NCI-H2227 (cell line): ENCODE measurements at regions not wholly inside any gene's neighbourhood (a gene's known extent, or its start where the extent isn't known, plus 50 kb on each side); places are given as distances from the start of the nearest gene placed in this dataset.

ENCODE experiments used
- DNase-seq: peaks from one replicate; lab custom pipeline; 2025; ENCODE audit not compliant: unreplicated experiment; lab: John Stamatoyannopoulos, UW

- DNase-seq = no peak
These were observed 210.6 kb upstream of the UMPS start for GRCh38 chr3:124519591-124520194.

GRCh38 chr3:124520970-124521369, 209.3 kb upstream of the UMPS start:
- no peak for DNase-seq

GRCh38 chr3:124522082-124522625, 208.1 kb upstream of the UMPS start:
- no peak for DNase-seq

GRCh38 chr3:124526601-124527000, 203.7 kb upstream of the UMPS start:
- DNase-seq = no peak

GRCh38 chr3:124529826-124530571, 200.3 kb upstream of the UMPS start:
- no peak for DNase-seq

- no peak for DNase-seq
These were observed 199.3 kb upstream of the UMPS start for GRCh38 chr3:124530916-124531315.

GRCh38 chr3:124532071-124532470, 198.2 kb upstream of the UMPS start:
- no peak for DNase-seq

- no peak for DNase-seq
These were observed 194.9 kb upstream of the UMPS start for GRCh38 chr3:124535306-124535705.

- no peak for DNase-seq
These were observed 189.6 kb upstream of the UMPS start for GRCh38 chr3:124540550-124541211.

GRCh38 chr3:124542214-124542869, 187.9 kb upstream of the UMPS start:
- no peak for DNase-seq

- no peak for DNase-seq
These were observed 184.4 kb upstream of the UMPS start for GRCh38 chr3:124545891-124546290.

- DNase-seq = peak; percentile 10
These were observed 178.0 kb upstream of the UMPS start for GRCh38 chr3:124552224-124552623.

- DNase-seq = no peak
These were observed 177.1 kb upstream of the UMPS start for GRCh38 chr3:124553178-124553577.

- DNase-seq = no peak
These were observed 173.6 kb upstream of the UMPS start for GRCh38 chr3:124556636-124557035.

- no peak for DNase-seq
These were observed 172.6 kb upstream of the UMPS start for GRCh38 chr3:124557433-124558232.

- DNase-seq = peak; percentile 14
These were observed 171.0 kb upstream of the UMPS start for GRCh38 chr3:124558991-124559845.

GRCh38 chr3:124559846-124560574, 170.2 kb upstream of the UMPS start:
- peak; percentile 82 for DNase-seq

GRCh38 chr3:124560666-124561215, 169.5 kb upstream of the UMPS start:
- DNase-seq = no peak

- no peak for DNase-seq
These were observed 167.5 kb upstream of the UMPS start for GRCh38 chr3:124562769-124563168.
